ENCODE measurements at regions not wholly inside any gene's neighbourhood (a gene's known extent, or its start where the extent isn't known, plus 50 kb on each side); places are given as distances from the start of the nearest gene placed in this dataset.

DNA sequence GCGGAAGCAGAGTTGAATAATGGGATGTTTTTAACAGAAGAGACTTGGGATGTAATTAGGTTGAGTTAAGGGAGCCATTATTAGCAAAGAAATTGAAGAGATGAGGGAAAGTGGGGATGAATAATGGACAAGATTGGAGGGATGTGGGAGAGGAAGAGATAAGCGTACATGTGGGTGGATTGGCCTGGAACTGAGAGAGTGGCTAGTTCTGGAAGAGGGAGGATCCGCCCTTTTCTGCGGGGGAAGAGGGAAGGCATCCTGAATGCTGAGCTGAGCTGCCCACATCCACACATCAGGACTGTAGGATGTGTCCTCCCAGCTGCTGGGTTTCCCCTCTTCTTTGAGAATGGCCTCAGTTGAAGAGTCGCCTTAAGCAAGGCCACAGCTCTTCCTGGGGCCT, 68.3 kb upstream of the CADM1 start:
- no peak overlapping the region for H3K4me3 ChIP-seq (ENCODE audit: low read depth, low read length)
- no peak for DNase-seq (ENCODE audit: low read depth)
- in situ Hi-C loops (cut with HindIII; ENCODE audit: low sequenced_read_pairs), result no loop called here
- TF ChIP-seq, protein P1, sequence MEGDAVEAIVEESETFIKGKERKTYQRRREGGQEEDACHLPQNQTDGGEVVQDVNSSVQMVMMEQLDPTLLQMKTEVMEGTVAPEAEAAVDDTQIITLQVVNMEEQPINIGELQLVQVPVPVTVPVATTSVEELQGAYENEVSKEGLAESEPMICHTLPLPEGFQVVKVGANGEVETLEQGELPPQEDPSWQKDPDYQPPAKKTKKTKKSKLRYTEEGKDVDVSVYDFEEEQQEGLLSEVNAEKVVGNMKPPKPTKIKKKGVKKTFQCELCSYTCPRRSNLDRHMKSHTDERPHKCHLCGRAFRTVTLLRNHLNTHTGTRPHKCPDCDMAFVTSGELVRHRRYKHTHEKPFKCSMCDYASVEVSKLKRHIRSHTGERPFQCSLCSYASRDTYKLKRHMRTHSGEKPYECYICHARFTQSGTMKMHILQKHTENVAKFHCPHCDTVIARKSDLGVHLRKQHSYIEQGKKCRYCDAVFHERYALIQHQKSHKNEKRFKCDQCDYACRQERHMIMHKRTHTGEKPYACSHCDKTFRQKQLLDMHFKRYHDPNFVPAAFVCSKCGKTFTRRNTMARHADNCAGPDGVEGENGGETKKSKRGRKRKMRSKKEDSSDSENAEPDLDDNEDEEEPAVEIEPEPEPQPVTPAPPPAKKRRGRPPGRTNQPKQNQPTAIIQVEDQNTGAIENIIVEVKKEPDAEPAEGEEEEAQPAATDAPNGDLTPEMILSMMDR (IDR thresholded peaks at IDR 0.05; ENCODE audit: low read depth, low read length, missing control alignments), result no peak

DNA sequence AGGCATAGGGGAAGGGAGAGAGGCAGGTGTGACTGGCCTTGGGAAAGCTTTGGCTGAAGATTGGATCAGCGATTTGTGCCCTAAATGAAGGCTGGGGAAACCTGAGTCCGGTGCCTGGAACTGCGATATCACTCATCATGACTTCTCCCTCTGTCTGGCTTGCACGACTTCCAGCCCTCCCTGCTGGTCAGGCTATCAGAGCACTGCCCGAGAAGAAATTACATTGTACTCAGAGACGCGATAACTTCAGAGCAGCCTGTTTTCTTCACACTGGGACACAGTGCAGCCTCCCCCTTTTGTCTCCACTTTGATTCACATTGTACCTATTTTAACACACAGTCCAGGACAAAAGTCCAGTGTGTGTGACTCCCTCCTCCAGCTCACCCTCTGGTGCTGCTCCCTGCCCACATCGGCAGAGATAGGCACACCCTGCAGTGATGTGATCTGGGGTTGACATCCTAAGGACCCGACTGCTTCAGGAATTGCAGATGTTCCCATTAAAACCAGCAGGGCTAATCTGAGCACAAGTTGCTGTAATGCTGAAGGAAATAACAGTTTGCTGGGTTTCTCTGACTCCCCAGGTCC, 62.1 kb upstream of the CADM1 start:
- in situ Hi-C loops (cut with HindIII; ENCODE audit: low sequenced_read_pairs), result no loop called here
- DNase-seq (ENCODE audit: low read depth), result no peak
- TF ChIP-seq, protein P1 (IDR thresholded peaks at IDR 0.05; ENCODE audit: low read depth, low read length, missing control alignments), result no peak
- no peak overlapping the region for H3K4me3 ChIP-seq (ENCODE audit: low read depth, low read length)

DNA sequence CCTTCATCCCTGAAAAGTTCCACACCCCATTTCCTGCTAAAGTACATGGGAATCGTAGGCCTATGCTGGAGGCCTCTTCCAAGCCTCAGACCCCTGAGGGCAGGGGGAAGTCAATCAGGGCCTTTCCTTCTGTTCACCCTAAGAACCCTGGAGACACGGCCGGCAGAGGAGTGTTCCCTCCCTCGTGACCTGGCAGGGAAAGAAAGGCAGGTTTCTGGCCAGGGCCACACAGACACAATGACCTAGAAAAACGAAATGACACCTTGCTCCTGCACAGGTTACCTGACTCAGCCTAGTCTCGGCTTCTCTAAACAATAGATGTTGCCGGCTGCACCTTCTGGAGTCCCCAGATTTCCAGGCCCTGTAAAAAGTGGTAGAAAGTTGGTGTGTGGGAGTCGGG, 60.6 kb upstream of the CADM1 start:
- in situ Hi-C loops (cut with HindIII; ENCODE audit: low sequenced_read_pairs), result no loop called here
- H3K4me3 ChIP-seq (ENCODE audit: low read depth, low read length), result no peak overlapping the region
- TF ChIP-seq, protein P1 (IDR thresholded peaks at IDR 0.05; ENCODE audit: low read depth, low read length, missing control alignments), result no peak
- DNase-seq (ENCODE audit: low read depth), result no peak

DNA sequence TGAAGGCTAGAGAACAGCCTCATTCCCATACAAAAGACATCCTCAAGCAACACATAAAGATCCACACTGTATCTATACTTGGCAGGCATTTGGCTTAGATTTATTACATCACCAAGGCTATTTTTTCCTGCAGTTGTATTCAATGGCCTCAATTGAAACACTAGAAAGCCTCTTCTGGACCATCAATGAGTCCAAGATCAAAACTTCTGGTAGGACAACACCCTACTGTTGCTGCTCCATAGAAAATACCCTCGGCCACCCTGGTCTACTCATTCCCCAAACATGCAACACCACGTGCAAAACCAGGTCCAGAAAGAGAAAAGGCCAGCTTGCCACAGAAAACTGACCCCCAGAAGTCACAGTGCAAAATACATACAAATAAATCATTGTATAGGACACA, 56.9 kb upstream of the CADM1 start:
- in situ Hi-C loops (cut with HindIII; ENCODE audit: low sequenced_read_pairs), result no loop called here

DNA sequence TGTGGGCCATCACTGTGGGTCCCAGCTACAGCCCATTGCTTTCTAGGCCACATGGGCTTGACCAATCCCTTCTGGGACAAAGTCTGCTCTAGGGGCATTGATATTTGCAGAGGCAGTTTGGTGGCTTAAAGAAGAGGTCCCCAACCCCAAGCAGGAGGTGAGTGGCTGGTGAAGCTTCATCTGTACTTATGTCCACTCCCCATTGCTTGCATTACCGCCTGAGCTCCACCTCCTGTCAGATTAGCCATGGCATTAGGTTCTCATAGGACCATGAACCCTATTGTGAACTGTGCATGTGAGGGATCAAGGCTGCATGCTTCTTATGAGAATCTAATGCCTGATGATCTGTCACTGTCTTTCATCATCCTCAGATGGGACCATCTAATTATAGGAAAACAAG, 54.4 kb upstream of the CADM1 start:
- in situ Hi-C loops (cut with HindIII; ENCODE audit: low sequenced_read_pairs), result loop anchor here (5.0 kb wide), 1 partner anchor 59 kb away; no protein-coding TSS in a partner anchor
- no peak overlapping the region for H3K4me3 ChIP-seq (ENCODE audit: low read depth, low read length)
- TF ChIP-seq, protein P1 (IDR thresholded peaks at IDR 0.05; ENCODE audit: low read depth, low read length, missing control alignments), result no peak
- no peak for DNase-seq (ENCODE audit: low read depth)

More for the DNA sequence above, 56.9 kb upstream of the CADM1 start:
- no peak overlapping the region for H3K4me3 ChIP-seq (ENCODE audit: low read depth, low read length)
- DNase-seq (ENCODE audit: low read depth), result no peak
- TF ChIP-seq, protein P1 (IDR thresholded peaks at IDR 0.05; ENCODE audit: low read depth, low read length, missing control alignments), result no peak

DNA sequence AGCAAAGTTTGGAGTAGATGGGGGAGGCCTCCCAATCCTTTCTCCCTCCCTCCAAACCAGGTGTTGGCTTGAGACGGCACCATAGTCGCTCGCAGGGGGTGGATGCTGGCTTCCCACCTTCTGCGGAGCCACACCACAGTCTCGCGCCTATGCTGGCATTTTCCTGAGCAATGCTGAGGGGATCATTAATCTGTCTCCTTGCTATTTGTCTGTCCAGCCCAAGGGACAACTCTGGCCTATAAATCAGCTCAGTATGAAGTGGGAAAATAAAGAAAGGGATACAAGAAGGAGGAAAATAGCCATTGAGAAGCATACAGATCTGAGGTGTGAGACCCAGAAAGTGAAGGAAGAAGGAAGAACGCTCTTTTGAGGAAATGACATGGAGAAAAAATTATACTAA, 53.5 kb upstream of the CADM1 start:
- no peak for DNase-seq (ENCODE audit: low read depth)
- H3K4me3 ChIP-seq (ENCODE audit: low read depth, low read length), result no peak overlapping the region
- in situ Hi-C loops (cut with HindIII; ENCODE audit: low sequenced_read_pairs), result loop anchor here (5.0 kb wide), 1 partner anchor 60 kb away; no protein-coding TSS in a partner anchor
- TF ChIP-seq, protein P1 (IDR thresholded peaks at IDR 0.05; ENCODE audit: low read depth, low read length, missing control alignments), result no peak
